SH-SY5Y (cell line): ENCODE measurements at regions not wholly inside any gene's neighbourhood (a gene's known extent, or its start where the extent isn't known, plus 50 kb on each side); places are given as distances from the start of the nearest gene placed in this dataset.

Experiments used
- GATA2 ChIP-seq: IDR thresholded peaks from 2 replicates; pipeline ENCODE4 v1.6.1; 2011; ENCODE audit warnings: mild to moderate bottlenecking, low read depth, low read length
- GATA3 ChIP-seq: IDR thresholded peaks from 2 replicates; pipeline ENCODE4 v1.6.1; 2011; ENCODE audit warnings: low read depth, mild to moderate bottlenecking, low read length, moderate library complexity

GRCh38 chr10:63755441-63755840, 234.2 kb downstream of the REEP3 start:
- TF ChIP-seq GATA2 (no peak), GATA3 (no peak)
